ENCODE measurements at regions not wholly inside any gene's neighbourhood (a gene's known extent, or its start where the extent isn't known, plus 50 kb on each side); places are given as distances from the start of the nearest gene placed in this dataset.

DNA sequence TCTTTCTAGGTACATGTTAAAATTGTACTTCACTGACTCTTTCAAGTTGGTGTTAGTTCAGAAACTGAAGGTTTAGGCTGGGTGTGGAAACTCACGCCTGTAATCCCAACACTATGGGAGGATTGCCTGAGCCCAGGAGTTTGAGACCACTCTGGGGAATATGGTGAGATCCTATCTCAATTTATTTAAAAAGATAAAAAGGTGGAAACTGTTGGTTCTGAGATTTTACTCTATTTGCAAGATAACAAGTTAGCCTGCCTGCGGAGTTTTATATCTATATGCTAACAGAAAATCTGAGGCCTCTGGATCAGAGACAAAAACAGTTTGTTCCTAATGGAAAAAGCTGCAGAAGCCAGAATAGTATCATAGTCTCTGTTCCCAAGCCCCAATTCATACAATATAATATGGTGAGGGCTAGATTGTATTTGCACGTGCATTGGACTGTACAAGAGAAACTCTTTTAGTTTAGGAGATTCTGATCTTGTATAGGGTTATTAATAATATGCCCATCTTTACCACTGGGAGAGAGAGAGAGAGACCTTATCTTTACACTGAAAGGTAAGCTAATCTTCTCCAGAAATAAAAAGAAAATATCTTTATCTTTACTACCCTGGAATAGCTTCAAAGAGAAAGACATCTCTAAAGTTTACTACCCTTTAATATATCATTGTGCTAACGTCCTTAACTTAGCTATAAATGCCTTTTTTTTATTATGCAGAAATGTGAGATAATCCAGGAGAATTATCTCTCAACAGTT, 1267.6 kb downstream of the OTOL1 start:
- no peak for DNase-seq

DNA sequence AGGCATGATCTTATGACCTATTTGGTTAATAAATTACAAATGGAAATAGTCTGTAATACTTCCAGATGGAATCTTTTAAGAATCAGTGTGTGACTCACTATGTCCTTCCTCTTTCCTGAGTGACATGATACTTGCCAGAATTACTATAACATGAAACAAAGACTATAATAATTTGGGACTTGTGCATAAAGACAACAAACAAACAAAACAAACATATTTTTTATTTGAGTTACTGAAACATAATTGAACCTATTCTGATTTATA, 1268.1 kb downstream of the OTOL1 start:
- no peak for DNase-seq

DNA sequence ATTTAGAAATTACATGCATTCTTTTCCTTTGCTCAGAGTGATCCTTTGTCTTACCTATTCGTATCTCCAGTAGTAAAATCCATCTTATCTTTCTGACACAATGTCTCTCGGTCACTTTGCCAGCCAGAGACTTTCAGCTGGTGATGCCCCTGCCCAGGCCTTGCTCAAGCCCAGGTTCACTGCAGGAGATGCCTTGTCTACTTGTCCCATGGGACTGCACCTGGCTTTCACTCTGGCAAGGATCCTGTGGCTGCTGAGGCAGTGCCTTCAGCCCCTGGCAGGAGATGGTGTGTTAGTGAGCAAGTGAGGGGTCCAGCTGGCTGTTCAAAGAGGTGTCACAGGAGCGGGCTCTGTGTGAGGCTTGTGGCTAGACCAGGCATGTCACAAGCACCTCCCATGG, 1268.9 kb downstream of the OTOL1 start:
- no peak for DNase-seq

DNA sequence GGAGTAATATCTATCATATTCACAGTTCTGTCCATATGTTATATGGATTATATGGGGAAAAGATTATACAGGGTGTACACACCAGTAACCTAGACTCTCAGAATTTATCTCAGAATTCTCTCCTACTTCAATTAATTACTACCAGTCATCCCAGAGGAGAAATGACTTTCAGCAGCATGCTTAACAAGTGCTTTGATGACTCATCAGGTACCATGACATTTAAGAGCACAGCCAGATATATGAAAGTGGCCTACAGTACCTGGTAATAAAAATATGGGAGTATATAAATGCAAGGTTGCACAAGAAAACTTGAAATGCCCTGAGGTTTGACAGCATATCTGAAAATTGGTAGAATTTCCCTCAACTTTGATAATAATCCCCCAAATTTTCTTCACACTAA, 1273.0 kb downstream of the OTOL1 start:
- DNase-seq: no peak

DNA sequence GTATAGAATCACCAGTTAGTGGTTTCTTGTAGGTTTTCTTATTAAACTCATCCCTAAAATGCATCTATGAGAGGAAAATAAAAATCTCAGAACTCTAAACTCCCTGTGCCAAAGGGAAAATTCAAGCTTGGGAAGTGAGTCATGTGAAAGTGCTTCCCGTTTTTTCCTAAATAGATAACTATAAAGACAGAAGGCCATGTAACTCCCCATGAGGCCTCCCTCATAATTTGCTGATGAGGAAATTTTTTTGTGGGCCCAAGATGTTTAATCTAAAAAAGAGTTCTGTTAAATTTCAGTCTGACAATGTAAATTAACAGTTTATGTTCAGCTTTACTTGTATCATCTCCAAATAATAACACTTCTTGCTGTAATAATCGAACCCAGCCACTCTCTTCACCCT, 1273.9 kb downstream of the OTOL1 start:
- no peak for DNase-seq

DNA sequence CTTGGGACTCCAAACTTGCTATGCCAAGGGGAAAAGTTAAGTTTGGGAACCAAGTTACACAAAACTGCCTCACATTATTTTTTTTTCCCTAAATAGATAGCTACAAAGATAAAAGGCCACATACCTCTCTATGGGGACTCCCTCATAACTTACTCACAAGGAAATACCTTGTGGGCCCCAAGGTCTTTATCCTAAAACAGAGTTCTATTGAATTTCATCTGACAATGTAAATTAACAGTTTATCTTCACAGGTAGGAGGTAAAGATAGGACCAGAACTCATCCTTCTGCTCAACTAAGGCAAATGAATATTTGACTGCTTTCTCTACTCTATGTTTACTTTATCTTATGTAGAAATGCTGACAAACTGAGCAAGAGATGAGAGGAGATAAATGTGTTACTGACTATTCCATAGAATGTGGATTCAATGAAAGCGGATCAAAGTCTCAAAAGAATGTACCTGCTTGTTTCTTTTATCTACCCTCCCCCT, 1278.0 kb downstream of the OTOL1 start:
- no peak for DNase-seq

DNA sequence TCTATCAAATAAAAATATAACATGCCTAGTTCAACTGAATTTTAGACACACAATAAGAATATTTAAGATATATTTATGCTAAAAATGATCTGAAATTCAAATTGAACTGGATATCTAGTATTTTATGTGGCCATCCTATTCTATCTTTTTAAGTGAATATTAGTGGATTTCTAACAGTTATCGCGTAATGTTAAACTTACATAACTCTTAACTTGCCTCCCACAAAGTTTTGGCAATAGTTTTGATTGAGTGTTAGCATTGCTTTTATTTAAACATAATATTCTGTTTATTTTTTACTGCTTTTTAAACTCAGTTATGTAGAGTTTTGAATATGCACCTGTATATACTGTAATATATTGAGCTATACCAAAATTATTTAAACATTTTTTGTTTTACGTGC, 1279.5 kb downstream of the OTOL1 start:
- no peak for DNase-seq

DNA sequence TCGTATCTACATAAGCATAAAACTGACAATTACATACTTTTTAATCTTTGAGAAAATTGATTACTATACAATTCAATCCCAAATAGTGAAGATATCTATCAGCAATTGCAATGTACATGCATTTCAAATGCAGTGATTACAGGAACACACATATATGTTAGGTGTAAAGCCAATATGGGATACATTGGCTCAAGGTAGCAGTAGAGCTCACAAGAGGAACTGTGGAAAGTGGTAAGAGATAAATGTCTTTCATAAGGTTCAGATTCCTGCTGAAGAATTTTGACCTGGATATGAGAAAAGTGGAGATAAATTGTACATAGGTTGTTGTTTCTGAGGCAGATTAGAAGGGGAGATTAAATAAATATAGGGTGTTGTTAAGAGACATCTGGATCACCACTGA, 1280.5 kb downstream of the OTOL1 start:
- DNase-seq: no peak

DNA sequence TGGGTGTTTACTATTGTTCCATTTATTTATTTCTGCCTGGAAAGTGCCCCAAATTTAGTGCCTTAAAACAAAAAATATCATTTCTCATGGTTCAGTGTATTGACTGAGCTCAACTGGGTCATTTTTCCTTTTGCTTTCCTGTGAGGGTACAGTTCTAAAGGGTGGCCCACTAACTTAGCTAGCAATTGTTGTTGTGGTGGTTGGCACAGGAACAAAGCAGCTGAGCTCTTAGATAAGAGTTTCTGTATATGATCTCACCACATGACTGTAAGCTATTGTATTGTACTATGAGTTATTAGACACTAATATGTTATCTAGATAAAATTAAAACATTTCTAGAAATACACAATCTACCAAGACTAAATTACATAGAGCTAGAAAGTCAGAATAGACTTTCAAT, 1283.7 kb downstream of the OTOL1 start:
- no peak for DNase-seq

DNA sequence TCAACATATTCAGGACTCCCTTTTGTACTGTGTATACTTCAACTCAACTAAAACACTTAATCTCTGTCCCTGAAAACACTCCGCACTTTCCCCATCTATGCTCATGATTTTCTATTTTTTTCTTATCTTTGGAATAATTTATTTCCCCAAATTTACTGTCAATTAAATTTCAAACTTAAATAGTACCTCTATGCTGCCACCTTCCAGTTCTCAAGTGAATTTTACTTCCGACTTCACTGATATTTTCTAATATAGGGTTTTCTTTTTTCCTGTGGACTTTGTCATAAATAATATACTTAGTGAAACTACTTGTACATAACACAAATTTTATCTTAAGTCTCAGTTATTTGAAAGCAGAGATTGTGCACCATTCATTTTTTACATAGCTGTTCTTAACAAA, 1303.3 kb downstream of the OTOL1 start:
- no peak for DNase-seq

DNA sequence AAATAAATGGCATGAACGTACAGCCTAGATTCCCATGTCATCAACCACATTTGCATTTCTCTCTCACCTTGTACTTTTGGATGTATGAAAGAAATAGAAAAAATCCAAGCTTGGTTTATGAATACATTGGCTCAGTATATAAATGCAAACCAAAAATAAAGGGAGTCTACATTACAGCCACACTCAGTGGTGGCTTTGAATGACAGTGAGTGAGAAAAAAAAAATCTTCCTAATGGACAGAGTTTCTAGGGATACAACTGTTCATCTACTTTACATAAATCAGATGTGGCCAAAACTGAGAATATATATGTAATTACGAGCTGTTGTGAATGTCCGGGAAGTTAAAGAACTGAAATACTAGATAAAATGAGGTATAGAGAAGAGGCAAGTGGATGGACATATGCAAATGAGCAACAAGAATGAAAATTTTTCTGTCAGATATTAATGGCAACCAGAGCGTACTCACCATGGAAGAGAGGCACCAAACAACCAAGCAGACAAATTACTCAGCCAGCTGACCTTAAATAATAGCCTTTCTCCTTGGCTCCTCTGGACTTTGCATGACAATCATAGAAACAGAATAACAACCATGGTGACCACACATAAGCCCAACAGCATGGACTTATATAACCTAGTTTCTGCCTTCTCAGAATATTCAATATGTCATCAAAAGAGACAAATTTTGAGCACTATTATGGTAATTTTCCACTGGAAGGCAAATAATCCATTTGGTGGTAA, 1305.8 kb downstream of the OTOL1 start:
- DNase-seq: no peak

DNA sequence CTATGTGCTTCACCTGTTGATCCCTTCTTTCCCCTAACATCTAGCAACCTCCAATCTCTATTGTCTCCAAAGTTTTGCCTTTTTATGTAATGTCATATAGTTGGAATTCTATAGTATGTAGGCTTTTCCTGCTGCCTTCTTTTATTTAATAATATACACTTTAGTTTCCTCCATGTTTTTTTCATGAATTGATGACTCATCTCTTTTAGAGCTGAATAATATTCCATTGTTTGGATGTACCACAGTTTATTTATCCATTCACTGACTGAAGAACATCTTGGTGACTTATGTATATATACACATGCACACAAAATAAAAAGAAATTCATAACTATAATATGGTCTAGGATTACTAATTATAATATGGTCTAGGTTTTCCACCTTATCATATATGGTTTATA, 1314.2 kb downstream of the OTOL1 start:
- no peak for DNase-seq

DNA sequence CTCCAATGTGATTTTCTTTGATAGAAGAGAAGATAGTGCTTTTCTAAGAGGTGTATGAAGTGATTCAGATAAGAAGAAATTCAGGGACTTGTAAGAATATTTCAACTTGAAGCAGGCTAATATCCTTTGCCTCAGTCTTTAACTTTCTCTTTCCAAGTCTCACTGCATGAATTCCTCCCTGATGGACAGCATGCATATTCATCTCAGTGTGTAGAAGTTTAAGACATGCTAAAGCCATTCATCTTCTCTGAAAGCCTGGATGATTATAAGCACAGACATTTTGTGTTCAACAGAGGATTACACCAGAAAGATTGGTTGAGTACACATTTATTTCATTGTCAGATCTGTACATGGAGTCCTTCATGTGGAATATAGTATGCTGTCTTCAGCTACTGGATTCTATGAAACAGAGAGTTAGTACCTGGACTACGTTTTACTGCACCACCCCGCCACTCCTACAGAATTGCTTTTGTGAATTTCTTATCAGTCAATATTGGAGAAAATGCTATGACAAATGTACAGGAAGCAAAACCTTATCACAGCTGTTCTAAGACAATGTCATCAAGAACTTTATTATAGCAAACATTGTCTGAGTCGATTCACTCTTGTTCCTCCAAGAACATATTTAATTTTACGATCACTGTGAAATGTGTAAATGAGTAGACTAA, 1346.1 kb downstream of the OTOL1 start:
- no peak for DNase-seq

DNA sequence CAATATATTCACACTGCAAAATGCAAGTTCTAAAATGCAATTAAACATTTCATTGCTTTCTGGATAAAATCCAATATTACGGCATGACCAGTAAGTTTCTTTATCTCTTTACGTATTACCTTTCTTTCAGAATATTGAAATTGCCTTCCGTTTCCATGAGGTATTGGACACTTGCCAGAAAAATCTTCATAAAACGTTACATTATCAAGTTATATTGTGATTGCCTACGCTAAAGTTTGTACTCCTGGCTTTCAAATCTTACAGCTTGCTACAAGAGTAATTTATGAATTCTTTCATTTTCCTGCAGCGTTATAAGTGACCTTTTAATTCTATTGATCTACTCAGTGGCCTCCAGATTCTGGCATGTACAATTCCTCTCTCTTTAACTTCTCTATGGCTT, 1349.3 kb downstream of the OTOL1 start:
- DNase-seq: no peak

DNA sequence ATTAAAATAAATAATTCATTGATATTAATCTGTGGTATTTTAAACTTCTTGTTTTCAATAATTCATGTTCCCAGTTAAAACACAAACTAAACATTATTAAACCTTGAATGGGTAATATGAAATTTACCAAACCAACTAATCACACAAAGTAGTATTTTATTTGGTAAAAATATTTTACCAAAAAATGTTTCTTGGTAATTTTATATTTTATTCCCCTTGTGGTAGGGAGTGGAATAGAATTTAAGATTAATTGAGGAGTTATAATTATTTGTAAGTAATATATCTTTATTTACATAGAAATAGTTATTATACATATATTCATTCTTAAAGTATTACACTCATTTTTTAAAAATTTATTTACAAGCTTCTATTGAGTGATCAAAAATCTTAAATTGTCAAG, 1350.9 kb downstream of the OTOL1 start:
- DNase-seq: no peak

DNA sequence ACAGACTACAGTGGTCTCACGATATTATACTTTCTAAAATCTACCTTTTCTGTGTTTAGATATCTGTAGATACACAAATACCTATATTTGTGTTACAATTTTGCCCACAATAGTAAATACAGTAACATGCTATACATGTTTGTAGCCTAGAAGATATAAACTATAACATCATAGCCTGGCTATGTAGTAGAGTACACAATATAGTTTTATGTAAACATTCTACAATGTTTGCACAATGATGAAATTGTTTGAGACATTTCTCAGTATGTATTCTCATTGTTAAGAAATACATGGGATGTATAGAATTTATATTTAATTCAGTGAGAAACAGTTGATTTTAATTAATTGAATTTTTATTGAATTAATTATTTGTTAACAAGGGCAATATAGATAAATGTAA, 1367.0 kb downstream of the OTOL1 start:
- DNase-seq: no peak

DNA sequence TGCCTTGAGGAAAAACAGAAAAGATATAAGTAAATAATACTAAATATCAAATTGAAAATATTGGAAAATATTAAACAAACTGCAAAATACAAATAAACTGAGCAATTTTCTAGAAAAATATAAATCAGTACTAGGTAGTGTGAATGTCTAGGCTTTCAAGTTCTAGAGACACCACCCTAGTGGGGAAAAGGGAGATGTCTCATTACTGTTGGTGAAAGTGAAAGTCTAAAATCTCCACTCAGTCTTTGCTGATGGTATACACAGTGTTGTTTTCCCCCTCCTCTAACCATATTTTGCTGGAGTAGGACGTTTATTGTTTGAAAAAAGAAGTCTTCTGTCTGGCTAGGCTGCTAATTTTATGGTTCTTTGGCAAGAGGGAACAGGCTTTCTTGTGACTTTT, 1368.9 kb downstream of the OTOL1 start:
- DNase-seq: no peak

DNA sequence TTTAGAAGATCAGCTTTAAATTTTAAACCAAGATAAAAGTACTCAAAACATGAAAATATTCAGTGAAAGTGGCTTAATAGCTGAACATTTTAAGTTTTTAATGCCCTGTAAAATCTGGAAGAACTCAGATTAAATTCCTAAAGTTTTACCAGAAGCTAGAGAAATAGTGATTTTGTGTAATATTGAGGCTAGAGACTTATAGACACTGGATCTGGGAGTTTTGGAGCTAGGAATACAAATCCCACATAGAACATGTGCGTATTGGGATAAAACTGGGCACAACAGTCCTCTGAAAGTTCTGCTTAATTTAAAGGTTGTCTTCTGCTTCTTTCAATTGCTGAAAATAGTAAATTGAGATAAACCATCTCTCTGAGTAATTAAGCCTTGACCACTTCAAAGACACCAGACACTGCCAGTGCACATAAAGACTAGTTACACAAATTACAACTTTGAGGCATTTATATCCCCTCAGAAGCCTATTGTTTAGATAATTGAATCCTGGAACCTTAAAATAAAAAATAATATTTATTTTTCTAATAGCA, 1382.5 kb downstream of the OTOL1 start:
- DNase-seq: no peak

DNA sequence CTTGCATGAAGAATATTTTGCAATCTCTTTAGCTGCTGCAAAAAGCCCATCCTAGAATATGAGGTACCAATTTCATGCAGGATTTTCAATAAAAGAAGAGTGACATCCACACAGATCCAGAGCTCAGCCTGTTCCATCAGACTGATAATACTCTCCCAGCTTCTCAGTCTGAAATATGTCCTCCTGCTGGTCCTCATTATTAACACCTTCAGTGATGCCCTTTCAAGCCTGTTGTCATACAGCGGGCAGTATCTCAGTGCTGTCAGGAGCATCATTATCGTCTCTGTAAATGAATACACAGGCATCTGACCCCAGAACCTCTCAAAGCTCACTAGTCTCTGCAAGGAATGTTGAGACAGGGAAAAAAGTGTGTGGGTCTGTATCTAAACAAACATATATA, 1387.8 kb downstream of the OTOL1 start:
- DNase-seq: no peak

DNA sequence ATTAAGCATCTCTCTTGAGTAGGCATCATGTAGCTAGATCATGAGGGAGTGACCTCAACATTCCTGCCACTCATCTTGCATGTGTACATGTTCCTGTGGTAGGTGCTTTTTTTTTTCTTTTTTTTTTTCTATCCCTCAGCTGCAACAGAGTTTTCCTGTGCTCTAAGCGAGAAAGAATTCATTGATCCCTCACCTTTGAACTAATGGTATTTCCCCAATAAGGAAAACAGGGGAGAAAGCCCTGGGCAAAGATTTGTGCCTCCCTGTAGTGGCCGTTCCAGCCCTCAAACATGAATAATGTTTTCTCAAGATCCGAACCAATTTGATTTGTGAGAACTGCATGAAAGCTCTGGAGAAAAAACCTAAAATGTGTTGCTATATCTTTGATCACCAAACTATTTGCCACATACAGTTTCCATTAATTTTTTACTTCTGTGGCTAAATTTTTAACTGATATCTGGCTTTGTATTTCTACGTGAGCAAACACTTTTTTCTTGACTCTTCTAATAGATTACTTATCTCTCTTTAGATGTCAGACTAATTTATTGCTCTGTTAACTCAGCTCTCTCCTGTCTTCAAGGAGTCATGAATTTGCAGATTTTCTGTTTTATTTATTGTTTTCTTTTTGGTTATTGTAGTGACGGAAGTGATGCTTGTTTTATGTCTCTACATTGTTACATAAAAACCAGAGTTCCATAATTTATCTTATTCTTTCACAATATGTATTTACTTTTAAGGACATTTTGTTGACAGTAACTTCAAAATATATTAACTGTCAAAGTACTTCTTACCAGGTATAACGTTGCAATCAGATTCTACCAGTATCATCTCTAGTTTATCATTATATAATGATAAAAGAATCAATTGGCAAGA, 1396.5 kb downstream of the OTOL1 start:
- no peak for DNase-seq

DNA sequence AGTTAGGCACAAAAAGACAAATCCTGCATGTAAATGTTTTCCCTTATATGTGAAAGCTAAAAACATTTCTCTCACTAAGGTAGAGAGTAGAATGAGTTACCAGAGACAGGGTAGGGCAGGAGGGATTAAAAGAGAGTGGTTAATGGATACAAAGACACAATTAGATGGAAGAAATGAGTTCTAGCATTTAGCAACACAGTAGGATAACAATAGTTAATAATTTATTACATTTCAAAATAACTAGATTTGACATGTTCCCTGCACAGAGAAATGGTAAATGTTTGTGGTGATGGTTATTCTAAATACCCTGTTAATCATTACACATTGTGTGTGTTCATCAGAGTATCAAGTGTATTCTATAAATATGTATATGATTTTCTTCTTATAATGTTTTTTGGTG, 1400.7 kb downstream of the OTOL1 start:
- no peak for DNase-seq

DNA sequence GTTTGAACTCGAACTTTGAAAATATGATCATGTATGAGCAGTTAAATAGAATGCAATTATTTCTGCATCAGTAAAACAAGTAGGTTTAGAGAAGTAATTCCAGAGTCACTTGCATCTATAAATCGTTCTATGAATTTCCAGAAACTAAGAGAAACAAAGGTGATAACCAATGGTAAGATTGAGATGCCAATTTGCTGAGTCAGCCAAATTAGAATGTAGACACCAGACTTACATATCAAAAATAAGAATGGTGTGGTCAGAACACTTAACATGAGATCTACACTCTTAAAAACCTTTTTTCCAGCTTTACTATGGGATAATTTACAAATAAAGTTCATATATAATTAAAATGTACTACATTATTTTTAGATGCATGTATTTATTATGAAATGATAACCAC, 1435.9 kb downstream of the OTOL1 start:
- no peak for DNase-seq

DNA sequence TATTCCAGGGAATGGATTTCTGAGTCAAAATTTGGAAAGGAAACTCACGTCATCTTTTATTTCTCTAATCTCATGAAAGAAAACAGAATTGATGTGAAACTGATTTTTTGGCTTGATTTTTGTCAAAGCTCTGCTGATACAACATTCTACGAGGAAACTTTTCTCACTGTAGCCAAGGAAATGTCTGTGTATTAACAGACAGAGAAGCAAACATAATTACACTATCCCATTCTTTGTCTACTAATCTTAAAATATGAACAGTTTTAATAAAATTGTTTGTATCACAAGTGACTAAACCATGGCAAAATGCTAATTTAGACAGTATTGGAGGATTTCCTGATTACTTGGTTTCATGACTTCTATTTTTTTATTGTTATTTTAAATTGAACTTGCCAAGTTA, 1437.0 kb downstream of the OTOL1 start:
- no peak for DNase-seq
